ENCODE measurements at regions not wholly inside any gene's neighbourhood (a gene's known extent, or its start where the extent isn't known, plus 50 kb on each side); places are given as distances from the start of the nearest gene placed in this dataset.

- no peaks in the 10 kb centered on the region for H3K27me3 ChIP-seq (replicated peaks)
- no peak overlapping the region for H3K27ac ChIP-seq
- TF ChIP-seq CTCF (IDR thresholded peaks at IDR 0.05; ENCODE audit: low read depth, low read length, missing control alignments), result no peak
- H3K36me3 ChIP-seq (replicated peaks), result no peaks in the 10 kb centered on the region
- in situ Hi-C loops (cut with HindIII; ENCODE audit: low pct_ligation_motif_present, low sequenced_read_pairs), result no loop called here
- DNase-seq, result no peak
- H3K4me3 ChIP-seq (ENCODE audit: low read depth, low read length), result no peak overlapping the region
Observed at GRCh38 chr4:173858471-173858870, 328.4 kb upstream of the HAND2 start.

- H3K27me3 ChIP-seq (replicated peaks), result no peaks in the 10 kb centered on the region
- H3K27ac ChIP-seq, result no peak overlapping the region
- no peak for DNase-seq
- H3K4me3 ChIP-seq (ENCODE audit: low read depth, low read length), result no peak overlapping the region
- no peak for TF ChIP-seq CTCF (IDR thresholded peaks at IDR 0.05; ENCODE audit: low read depth, low read length, missing control alignments)
- H3K36me3 ChIP-seq (replicated peaks), result no peaks in the 10 kb centered on the region
- in situ Hi-C loops (cut with HindIII; ENCODE audit: low pct_ligation_motif_present, low sequenced_read_pairs), result no loop called here
Observed at GRCh38 chr4:173857828-173858227, 327.8 kb upstream of the HAND2 start.

GRCh38 chr4:173855015-173855414 is 325.0 kb upstream of the HAND2 start:
- Histone ChIP-seq H3K27me3 (replicated peaks) (no peaks in the 10 kb centered on the region), H3K4me3 (ENCODE audit: low read depth, low read length) (no peak overlapping the region), H3K36me3 (replicated peaks) (no peaks in the 10 kb centered on the region), H3K27ac (no peak overlapping the region)
- DNase-seq, result no peak
- TF ChIP-seq CTCF (IDR thresholded peaks at IDR 0.05; ENCODE audit: low read depth, low read length, missing control alignments), result no peak
- in situ Hi-C loops (cut with HindIII; ENCODE audit: low pct_ligation_motif_present, low sequenced_read_pairs), result no loop called here

- Histone ChIP-seq H3K36me3 (replicated peaks) (no peaks in the 10 kb centered on the region), H3K27ac (no peak overlapping the region), H3K4me3 (ENCODE audit: low read depth, low read length) (no peak overlapping the region), H3K27me3 (replicated peaks) (no peaks in the 10 kb centered on the region)
- in situ Hi-C loops (cut with HindIII; ENCODE audit: low pct_ligation_motif_present, low sequenced_read_pairs), result no loop called here
- no peak for TF ChIP-seq CTCF (IDR thresholded peaks at IDR 0.05; ENCODE audit: low read depth, low read length, missing control alignments)
- no peak for DNase-seq
Observed at GRCh38 chr4:173852775-173853174, 322.7 kb upstream of the HAND2 start.

- no peak for TF ChIP-seq CTCF (IDR thresholded peaks at IDR 0.05; ENCODE audit: low read depth, low read length, missing control alignments)
- Histone ChIP-seq H3K27ac (no peak overlapping the region), H3K36me3 (replicated peaks) (no peaks in the 10 kb centered on the region), H3K27me3 (replicated peaks) (no peaks in the 10 kb centered on the region), H3K4me3 (ENCODE audit: low read depth, low read length) (no peak overlapping the region)
- no peak for DNase-seq
- in situ Hi-C loops (cut with HindIII; ENCODE audit: low pct_ligation_motif_present, low sequenced_read_pairs), result no loop called here
Observed at GRCh38 chr4:173845580-173845979, 315.6 kb upstream of the HAND2 start.

GRCh38 chr4:173839865-173840264 is 309.8 kb upstream of the HAND2 start:
- TF ChIP-seq CTCF (IDR thresholded peaks at IDR 0.05; ENCODE audit: low read depth, low read length, missing control alignments), result no peak
- H3K36me3 ChIP-seq (replicated peaks), result no peaks in the 10 kb centered on the region
- in situ Hi-C loops (cut with HindIII; ENCODE audit: low pct_ligation_motif_present, low sequenced_read_pairs), result no loop called here
- H3K27ac ChIP-seq, result no peak overlapping the region
- DNase-seq, result no peak
- no peak overlapping the region for H3K4me3 ChIP-seq (ENCODE audit: low read depth, low read length)
- H3K27me3 ChIP-seq (replicated peaks), result no peaks in the 10 kb centered on the region

All from brain microvascular endothelial cell (primary cell).